C4-2B (cell line): ENCODE measurements at regions not wholly inside any gene's neighbourhood (a gene's known extent, or its start where the extent isn't known, plus 50 kb on each side); places are given as distances from the start of the nearest gene placed in this dataset.

Experiments used
- CTCF ChIP-seq: fragments of 450-650 bp; conservative IDR thresholded peaks from 2 replicates; pipeline ENCODE4 v1.5.1; 2017; ENCODE audit warnings: mild to moderate bottlenecking
- ZFX ChIP-seq: fragments of 450-650 bp; IDR thresholded peaks from 2 replicates; pipeline ENCODE4 v1.6.1; 2017

- TF ChIP-seq CTCF (no peak), ZFX (no peak)
Measured at GRCh38 chr9:26677965-26678706, 214.5 kb downstream of the CAAP1 start.
